ENCODE measurements at regions not wholly inside any gene's neighbourhood (a gene's known extent, or its start where the extent isn't known, plus 50 kb on each side); places are given as distances from the start of the nearest gene placed in this dataset.

DNA sequence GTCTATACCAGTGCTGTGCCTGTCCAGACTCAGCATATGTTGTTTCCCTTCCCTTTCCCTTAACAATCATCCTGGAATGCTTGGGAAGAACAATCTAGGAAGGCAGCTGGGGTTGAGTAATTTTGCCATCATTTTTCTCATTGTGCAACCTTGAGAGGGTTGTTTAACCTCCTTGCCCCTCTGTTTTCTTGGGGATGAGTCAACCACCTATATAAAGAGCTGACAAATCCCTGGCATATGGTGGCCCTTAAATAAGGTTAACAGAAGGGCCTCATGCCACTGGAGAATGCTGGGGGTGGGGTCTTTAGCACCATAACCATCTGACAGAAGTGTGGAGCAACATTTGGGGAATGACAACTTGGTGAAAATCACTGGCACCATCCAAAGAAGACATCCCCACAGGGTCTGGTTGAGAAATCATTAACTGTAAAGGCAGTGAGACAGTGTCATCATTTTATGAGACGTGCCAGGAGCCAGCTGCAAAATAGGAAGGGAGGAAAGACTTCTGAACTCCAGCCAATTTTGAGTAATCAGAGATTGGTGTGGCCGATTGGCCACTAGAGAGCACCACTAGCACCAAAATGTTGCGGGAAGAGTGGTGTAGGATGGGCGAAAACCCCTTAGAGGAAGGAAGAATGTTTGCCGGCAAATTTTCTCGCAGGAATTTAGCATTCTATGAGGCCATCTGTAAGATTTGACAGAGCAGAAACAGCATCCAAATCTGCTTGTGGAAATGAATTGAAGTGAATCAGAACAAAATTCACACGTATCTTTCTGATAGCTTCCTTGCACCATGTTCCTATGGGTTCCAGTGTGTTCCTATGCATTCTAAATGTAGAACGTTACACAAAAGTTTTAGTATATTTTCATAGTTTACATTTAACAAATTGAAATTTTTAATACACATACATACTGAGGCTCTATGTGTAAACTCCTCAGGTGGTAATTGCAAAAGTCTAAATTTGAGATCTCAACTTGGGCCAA, 113.8 kb downstream of the MSX2 start:
- Histone ChIP-seq H3K36me3 (ENCODE audit: low read depth) (no peaks in the 10 kb centered on the region), H3F3A (ENCODE audit: insufficient read depth) (peaks cover 22% of the 10 kb centered on the region), H3K4me3 (no peak overlapping the region), H3K4me2 (ENCODE audit: unreplicated experiment) (peak overlapping the region; percentile 33), H4K20me1 (ENCODE audit: insufficient read depth) (no peaks in the 10 kb centered on the region), H3K27ac (peak overlapping the region; percentile 61), H3K79me2 (ENCODE audit: insufficient read depth) (no peaks in the 10 kb centered on the region), H3K9ac (no peak overlapping the region), H2AFZ (no peak overlapping the region), H3K27me3 (replicated peaks; ENCODE audit: insufficient read depth) (no peaks in the 10 kb centered on the region), H3K9me3 (ENCODE audit: low read depth) (no peaks in the 10 kb centered on the region), H3K9me2 (ENCODE audit: insufficient read depth) (no peaks in the 10 kb centered on the region), H3K4me1 (ENCODE audit: insufficient read depth) (peaks cover 22% of the 10 kb centered on the region)
- WGBS, 2 experiments (ENCODE audit: low coverage in 1 of 2, low lambda C conversion rate in 2 of 2, missing lambda C conversion rate in 2 of 2), result 7 to 18% methylated on average over 8 of the region's 8 CpGs
- DNase-seq, result peak; percentile 94
- in situ Hi-C loops (cut with MboI), result no loop called here
- TF ChIP-seq EZH2 (IDR thresholded peaks at IDR 0.05; ENCODE audit: insufficient read depth, poor library complexity, severe bottlenecking), result no peak
- peak; percentile 73; the same call in 1 of the 2 replicates for TF ChIP-seq EZH2phosphoT487 (IDR thresholded peaks at IDR 0.05; ENCODE audit: insufficient read depth, low read depth)

DNA sequence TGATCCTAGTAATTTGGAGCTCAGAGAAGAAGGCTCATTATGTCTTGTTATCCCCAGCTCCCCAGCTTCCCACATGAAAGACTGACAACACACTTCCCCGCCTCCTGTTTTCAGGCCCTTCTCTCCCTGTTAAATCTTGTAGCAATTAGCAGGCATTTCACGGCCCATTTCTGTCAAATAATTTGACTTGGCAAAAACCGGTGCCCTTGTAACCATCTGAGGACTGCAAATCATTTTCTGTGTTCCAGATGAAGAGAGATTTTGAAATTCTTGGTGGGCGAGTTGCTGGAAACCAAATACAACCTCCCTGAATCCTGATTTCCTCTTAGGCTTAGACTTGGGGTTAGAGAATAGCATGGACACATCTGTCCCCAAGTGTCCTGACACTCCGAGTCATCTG, 109.7 kb downstream of the MSX2 start:
- no peak overlapping the region for H3K4me2 ChIP-seq (ENCODE audit: unreplicated experiment)
- H3K4me1 ChIP-seq (ENCODE audit: insufficient read depth), result peaks cover 30% of the 10 kb centered on the region
- H3K4me3 ChIP-seq, result no peak overlapping the region
- H3K27ac ChIP-seq, result no peak overlapping the region
- H3K36me3 ChIP-seq (ENCODE audit: low read depth), result no peaks in the 10 kb centered on the region
- TF ChIP-seq EZH2phosphoT487 (IDR thresholded peaks at IDR 0.05; ENCODE audit: insufficient read depth, low read depth) (no peak), EZH2 (IDR thresholded peaks at IDR 0.05; ENCODE audit: insufficient read depth, poor library complexity, severe bottlenecking) (no peak)
- no peaks in the 10 kb centered on the region for H3K9me3 ChIP-seq (ENCODE audit: low read depth)
- 47 to 56% methylated on average over 5 of the region's 5 CpGs for WGBS, 2 experiments (ENCODE audit: low coverage in 1 of 2, low lambda C conversion rate in 2 of 2, missing lambda C conversion rate in 2 of 2)
- no peak overlapping the region for H3K9ac ChIP-seq
- in situ Hi-C loops (cut with MboI), result no loop called here
- H3K79me2 ChIP-seq (ENCODE audit: insufficient read depth), result no peaks in the 10 kb centered on the region
- peak; percentile 30 for DNase-seq
- H3K9me2 ChIP-seq (ENCODE audit: insufficient read depth), result no peaks in the 10 kb centered on the region
- H2AFZ ChIP-seq, result no peak overlapping the region
- no peaks in the 10 kb centered on the region for H3K27me3 ChIP-seq (replicated peaks; ENCODE audit: insufficient read depth)
- peaks cover 31% of the 10 kb centered on the region for H3F3A ChIP-seq (ENCODE audit: insufficient read depth)
- no peaks in the 10 kb centered on the region for H4K20me1 ChIP-seq (ENCODE audit: insufficient read depth)

DNA sequence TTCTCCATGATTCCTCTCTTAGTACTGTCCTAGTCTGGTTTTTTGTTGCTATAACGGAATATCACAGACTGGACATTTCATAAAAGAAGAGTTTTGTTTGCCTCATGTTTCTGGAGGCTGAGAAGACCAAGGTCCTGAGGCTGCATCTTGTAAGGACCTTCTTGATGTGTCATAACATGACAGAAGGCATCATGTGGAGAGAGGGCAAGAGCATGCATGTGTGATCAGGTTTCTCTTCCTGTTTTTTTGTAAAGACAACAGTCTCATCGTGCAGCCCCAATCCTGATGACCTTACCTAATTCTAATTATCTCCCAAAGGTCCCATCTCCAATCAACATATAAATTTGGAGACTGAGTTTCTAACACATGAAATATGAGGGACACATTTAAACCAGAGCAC, 108.4 kb downstream of the MSX2 start:
- H3K4me2 ChIP-seq (ENCODE audit: unreplicated experiment), result no peak overlapping the region
- no peak overlapping the region for H2AFZ ChIP-seq
- no peak overlapping the region for H3K27ac ChIP-seq
- no peak for DNase-seq
- in situ Hi-C loops (cut with MboI), result no loop called here
- H3K9me2 ChIP-seq (ENCODE audit: insufficient read depth), result no peaks in the 10 kb centered on the region
- no peaks in the 10 kb centered on the region for H3K9me3 ChIP-seq (ENCODE audit: low read depth)
- no peaks in the 10 kb centered on the region for H3K36me3 ChIP-seq (ENCODE audit: low read depth)
- TF ChIP-seq EZH2 (IDR thresholded peaks at IDR 0.05; ENCODE audit: insufficient read depth, poor library complexity, severe bottlenecking) (no peak), EZH2phosphoT487 (IDR thresholded peaks at IDR 0.05; ENCODE audit: insufficient read depth, low read depth) (no peak)
- 76 to 87% methylated on average over 2 of the region's 2 CpGs for WGBS, 2 experiments (ENCODE audit: low coverage in 1 of 2, low lambda C conversion rate in 2 of 2, missing lambda C conversion rate in 2 of 2)
- H3K79me2 ChIP-seq (ENCODE audit: insufficient read depth), result no peaks in the 10 kb centered on the region
- H3K9ac ChIP-seq, result no peak overlapping the region
- H3F3A ChIP-seq (ENCODE audit: insufficient read depth), result peaks cover 33% of the 10 kb centered on the region
- peaks cover 33% of the 10 kb centered on the region for H3K4me1 ChIP-seq (ENCODE audit: insufficient read depth)
- no peak overlapping the region for H3K4me3 ChIP-seq
- no peaks in the 10 kb centered on the region for H3K27me3 ChIP-seq (replicated peaks; ENCODE audit: insufficient read depth)
- H4K20me1 ChIP-seq (ENCODE audit: insufficient read depth), result no peaks in the 10 kb centered on the region

DNA sequence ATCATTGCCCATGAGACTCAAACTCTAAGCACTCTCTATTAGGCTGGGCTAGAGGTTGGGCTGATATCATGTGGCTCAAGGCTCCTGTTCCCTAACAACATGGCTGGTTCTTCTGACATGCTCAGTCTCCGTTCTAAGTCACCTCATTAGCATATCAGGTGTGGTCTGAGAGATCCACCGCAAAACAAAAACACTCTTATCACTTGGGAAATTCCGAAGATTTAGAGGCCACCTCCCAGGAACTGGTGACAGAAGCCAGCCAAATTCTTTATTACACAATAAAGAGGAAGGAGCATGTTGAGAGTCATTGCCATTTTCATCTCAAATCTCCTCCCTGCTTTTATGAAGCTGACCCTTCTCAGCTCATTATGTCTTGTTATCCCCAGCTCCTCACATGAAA, 107.6 kb downstream of the MSX2 start:
- peaks cover 34% of the 10 kb centered on the region for H3F3A ChIP-seq (ENCODE audit: insufficient read depth)
- H3K27me3 ChIP-seq (replicated peaks; ENCODE audit: insufficient read depth), result no peaks in the 10 kb centered on the region
- no peaks in the 10 kb centered on the region for H3K36me3 ChIP-seq (ENCODE audit: low read depth)
- WGBS, 2 experiments (ENCODE audit: low coverage in 1 of 2, low lambda C conversion rate in 2 of 2, missing lambda C conversion rate in 2 of 2), result 68 to 71% methylated on average over 3 of the region's 3 CpGs
- peaks cover 35% of the 10 kb centered on the region for H3K4me1 ChIP-seq (ENCODE audit: insufficient read depth)
- H3K79me2 ChIP-seq (ENCODE audit: insufficient read depth), result no peaks in the 10 kb centered on the region
- no peaks in the 10 kb centered on the region for H3K9me2 ChIP-seq (ENCODE audit: insufficient read depth)
- in situ Hi-C loops (cut with MboI), result no loop called here
- H2AFZ ChIP-seq, result no peak overlapping the region
- DNase-seq, result no peak
- no peaks in the 10 kb centered on the region for H3K9me3 ChIP-seq (ENCODE audit: low read depth)
- no peak overlapping the region for H3K27ac ChIP-seq
- no peak overlapping the region for H3K9ac ChIP-seq
- no peak for TF ChIP-seq EZH2phosphoT487 (IDR thresholded peaks at IDR 0.05; ENCODE audit: insufficient read depth, low read depth)
- no peak for TF ChIP-seq EZH2 (IDR thresholded peaks at IDR 0.05; ENCODE audit: insufficient read depth, poor library complexity, severe bottlenecking)
- no peaks in the 10 kb centered on the region for H4K20me1 ChIP-seq (ENCODE audit: insufficient read depth)
- H3K4me3 ChIP-seq, result no peak overlapping the region
- no peak overlapping the region for H3K4me2 ChIP-seq (ENCODE audit: unreplicated experiment)
